ENCODE measurements at regions not wholly inside any gene's neighbourhood (a gene's known extent, or its start where the extent isn't known, plus 50 kb on each side); places are given as distances from the start of the nearest gene placed in this dataset.

DNA sequence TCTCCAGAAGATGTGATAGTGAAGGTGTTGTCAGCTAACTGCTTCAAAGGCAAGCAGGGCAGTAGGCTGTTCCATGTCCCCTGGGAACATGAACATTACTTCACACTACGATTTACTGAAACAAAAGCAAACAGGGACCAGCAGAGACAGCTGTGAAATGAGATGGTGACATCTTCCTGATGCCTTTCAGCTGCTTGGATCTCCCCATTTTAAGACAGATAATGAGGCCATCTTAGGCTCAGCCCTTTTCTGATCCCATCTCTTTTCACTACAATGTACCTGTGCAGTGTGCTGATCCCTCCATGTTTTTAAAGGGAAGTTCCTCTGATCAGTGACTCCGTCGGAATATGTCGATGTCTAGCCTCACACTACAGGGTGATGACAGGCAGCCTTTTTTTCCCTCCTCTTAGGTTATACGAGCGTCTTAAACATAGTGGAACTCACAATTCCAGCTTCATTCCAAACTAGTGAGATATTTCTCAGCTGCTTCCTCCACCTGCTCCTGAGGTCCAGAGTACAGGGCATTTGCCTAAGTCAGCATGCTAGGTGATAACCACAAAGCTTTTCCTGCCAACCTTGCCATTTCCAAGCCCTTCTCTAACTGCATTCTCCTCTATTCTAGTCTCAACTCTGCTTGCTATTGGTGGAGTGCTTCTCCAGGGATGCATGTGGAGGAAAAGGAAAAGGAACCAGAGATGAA is 87.6 kb upstream of the EGLN3 start (continued):
- peak; percentile 31; the same call in 1 of the 2 replicates for TF ChIP-seq SMAD1 (CRISPR knock-in tag; IDR thresholded peaks at IDR 0.05; ENCODE audit: borderline replicate concordance, low read depth)
- no peak for TF ChIP-seq ZKSCAN5 (CRISPR knock-in tag; IDR thresholded peaks at IDR 0.05)
- no peak for TF ChIP-seq SMC3 (IDR thresholded peaks at IDR 0.05; ENCODE audit: low read length)
- TF ChIP-seq SIN3B (IDR thresholded peaks at IDR 0.05; ENCODE audit: low read length), result no peak
- peak; percentile 86 to 93 for TF ChIP-seq MAFK (conservative IDR thresholded peaks at IDR 0.05 in 1 of 2, IDR thresholded peaks at IDR 0.05 in 1 of 2; ENCODE audit: low read length in 2 of 2)
- TF ChIP-seq, protein P1, sequence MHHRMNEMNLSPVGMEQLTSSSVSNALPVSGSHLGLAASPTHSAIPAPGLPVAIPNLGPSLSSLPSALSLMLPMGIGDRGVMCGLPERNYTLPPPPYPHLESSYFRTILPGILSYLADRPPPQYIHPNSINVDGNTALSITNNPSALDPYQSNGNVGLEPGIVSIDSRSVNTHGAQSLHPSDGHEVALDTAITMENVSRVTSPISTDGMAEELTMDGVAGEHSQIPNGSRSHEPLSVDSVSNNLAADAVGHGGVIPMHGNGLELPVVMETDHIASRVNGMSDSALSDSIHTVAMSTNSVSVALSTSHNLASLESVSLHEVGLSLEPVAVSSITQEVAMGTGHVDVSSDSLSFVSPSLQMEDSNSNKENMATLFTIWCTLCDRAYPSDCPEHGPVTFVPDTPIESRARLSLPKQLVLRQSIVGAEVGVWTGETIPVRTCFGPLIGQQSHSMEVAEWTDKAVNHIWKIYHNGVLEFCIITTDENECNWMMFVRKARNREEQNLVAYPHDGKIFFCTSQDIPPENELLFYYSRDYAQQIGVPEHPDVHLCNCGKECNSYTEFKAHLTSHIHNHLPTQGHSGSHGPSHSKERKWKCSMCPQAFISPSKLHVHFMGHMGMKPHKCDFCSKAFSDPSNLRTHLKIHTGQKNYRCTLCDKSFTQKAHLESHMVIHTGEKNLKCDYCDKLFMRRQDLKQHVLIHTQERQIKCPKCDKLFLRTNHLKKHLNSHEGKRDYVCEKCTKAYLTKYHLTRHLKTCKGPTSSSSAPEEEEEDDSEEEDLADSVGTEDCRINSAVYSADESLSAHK (CRISPR knock-in tag; IDR thresholded peaks at IDR 0.05; ENCODE audit: borderline replicate concordance), result no peak
- TF ChIP-seq, protein P2, sequence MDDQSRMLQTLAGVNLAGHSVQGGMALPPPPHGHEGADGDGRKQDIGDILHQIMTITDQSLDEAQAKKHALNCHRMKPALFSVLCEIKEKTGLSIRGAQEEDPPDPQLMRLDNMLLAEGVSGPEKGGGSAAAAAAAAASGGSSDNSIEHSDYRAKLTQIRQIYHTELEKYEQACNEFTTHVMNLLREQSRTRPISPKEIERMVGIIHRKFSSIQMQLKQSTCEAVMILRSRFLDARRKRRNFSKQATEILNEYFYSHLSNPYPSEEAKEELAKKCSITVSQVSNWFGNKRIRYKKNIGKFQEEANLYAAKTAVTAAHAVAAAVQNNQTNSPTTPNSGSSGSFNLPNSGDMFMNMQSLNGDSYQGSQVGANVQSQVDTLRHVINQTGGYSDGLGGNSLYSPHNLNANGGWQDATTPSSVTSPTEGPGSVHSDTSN (CRISPR knock-in tag; IDR thresholded peaks at IDR 0.05; ENCODE audit: borderline replicate concordance), result no peak
- TF ChIP-seq, protein P3, sequence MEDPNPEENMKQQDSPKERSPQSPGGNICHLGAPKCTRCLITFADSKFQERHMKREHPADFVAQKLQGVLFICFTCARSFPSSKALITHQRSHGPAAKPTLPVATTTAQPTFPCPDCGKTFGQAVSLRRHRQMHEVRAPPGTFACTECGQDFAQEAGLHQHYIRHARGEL (CRISPR knock-in tag; IDR thresholded peaks at IDR 0.05), result no peak; the same call in 1 of the 2 replicates
- no peak for TF ChIP-seq PHF8 (CRISPR knock-in tag; IDR thresholded peaks at IDR 0.05)
- TF ChIP-seq, protein P4, sequence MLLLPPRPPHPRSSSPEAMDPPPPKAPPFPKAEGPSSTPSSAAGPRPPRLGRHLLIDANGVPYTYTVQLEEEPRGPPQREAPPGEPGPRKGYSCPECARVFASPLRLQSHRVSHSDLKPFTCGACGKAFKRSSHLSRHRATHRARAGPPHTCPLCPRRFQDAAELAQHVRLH (CRISPR knock-in tag; IDR thresholded peaks at IDR 0.05; ENCODE audit: borderline replicate concordance, low read depth), result peak; percentile 30; the same call in 1 of the 2 replicates
- no peak for TF ChIP-seq GLI4 (CRISPR knock-in tag; IDR thresholded peaks at IDR 0.05; ENCODE audit: borderline replicate concordance)
- TF ChIP-seq CCAR2 (optimal IDR thresholded peaks at IDR 0.05; ENCODE audit: low read depth, low read length), result no peak
- no peak for TF ChIP-seq ZNF558 (CRISPR knock-in tag; IDR thresholded peaks at IDR 0.05; ENCODE audit: borderline replicate concordance)
- TF ChIP-seq, protein P5, sequence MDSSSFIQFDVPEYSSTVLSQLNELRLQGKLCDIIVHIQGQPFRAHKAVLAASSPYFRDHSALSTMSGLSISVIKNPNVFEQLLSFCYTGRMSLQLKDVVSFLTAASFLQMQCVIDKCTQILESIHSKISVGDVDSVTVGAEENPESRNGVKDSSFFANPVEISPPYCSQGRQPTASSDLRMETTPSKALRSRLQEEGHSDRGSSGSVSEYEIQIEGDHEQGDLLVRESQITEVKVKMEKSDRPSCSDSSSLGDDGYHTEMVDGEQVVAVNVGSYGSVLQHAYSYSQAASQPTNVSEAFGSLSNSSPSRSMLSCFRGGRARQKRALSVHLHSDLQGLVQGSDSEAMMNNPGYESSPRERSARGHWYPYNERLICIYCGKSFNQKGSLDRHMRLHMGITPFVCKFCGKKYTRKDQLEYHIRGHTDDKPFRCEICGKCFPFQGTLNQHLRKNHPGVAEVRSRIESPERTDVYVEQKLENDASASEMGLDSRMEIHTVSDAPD (CRISPR knock-in tag; IDR thresholded peaks at IDR 0.05), result no peak
- TF ChIP-seq, protein P6, sequence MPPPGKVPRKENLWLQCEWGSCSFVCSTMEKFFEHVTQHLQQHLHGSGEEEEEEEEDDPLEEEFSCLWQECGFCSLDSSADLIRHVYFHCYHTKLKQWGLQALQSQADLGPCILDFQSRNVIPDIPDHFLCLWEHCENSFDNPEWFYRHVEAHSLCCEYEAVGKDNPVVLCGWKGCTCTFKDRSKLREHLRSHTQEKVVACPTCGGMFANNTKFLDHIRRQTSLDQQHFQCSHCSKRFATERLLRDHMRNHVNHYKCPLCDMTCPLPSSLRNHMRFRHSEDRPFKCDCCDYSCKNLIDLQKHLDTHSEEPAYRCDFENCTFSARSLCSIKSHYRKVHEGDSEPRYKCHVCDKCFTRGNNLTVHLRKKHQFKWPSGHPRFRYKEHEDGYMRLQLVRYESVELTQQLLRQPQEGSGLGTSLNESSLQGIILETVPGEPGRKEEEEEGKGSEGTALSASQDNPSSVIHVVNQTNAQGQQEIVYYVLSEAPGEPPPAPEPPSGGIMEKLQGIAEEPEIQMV (CRISPR knock-in tag; IDR thresholded peaks at IDR 0.05; ENCODE audit: low read depth), result peak; percentile 74
- TF ChIP-seq MEF2D (CRISPR knock-in tag; IDR thresholded peaks at IDR 0.05), result peak; percentile 86
- no peak for TF ChIP-seq SETDB1 (CRISPR knock-in tag; IDR thresholded peaks at IDR 0.05; ENCODE audit: borderline replicate concordance)
- no peak for TF ChIP-seq ARNT2 (CRISPR knock-in tag; IDR thresholded peaks at IDR 0.05; ENCODE audit: low read depth)
- TF ChIP-seq ZFP41 (CRISPR knock-in tag; IDR thresholded peaks at IDR 0.05; ENCODE audit: borderline replicate concordance), result peak; percentile 69
- peak; percentile 60; the same call in 1 of the 2 replicates for TF ChIP-seq SNAI1 (CRISPR knock-in tag; IDR thresholded peaks at IDR 0.05; ENCODE audit: borderline replicate concordance)
- TF ChIP-seq ZNF619 (CRISPR knock-in tag; IDR thresholded peaks at IDR 0.05), result no peak
- 0 out of 2 replicates have a peak, but pooled peaks have one; percentile 84 for TF ChIP-seq MEIS1 (CRISPR knock-in tag; IDR thresholded peaks at IDR 0.05; ENCODE audit: borderline replicate concordance)

Measured in HepG2 (cell line).